Stimulated activated CD4-positive, alpha-beta T cell treated with anti-CD3 and anti-CD28 coated beads, Interleukin-2, amount 100 ng/mL, for 24 hours (primary cell): ENCODE measurements at regions not wholly inside any gene's neighbourhood (a gene's known extent, or its start where the extent isn't known, plus 50 kb on each side); places are given as distances from the start of the nearest gene placed in this dataset.

Experiments
- DNase-seq, 2 donors: peaks; one replicate each; pipeline ENCODE4 v3.0.0-alpha.2; 2020

DNA sequence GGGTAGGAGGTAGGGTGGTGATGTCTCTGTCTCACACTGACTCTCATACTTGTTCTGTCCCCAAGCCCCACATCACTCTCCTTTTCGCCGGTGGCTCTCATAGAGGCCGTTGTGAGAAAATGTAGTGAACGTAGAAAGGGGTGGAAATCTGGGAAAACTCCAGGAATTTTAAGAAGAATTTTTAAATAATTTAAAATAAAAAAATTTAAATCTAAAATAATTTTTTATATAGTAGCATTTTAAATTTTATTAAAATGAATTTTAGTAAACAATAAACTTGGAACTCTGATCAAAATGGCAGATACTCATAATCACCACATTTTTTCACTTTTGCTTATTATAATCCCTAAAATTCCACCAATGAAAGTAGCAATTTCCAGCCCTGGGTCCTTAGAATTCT lies 473.6 kb upstream of the ZFHX3 start:
- no peak for DNase-seq

GRCh38 chr16:73515616-73516015 lies 467.7 kb upstream of the ZFHX3 start:
- DNase-seq: no peak

DNA sequence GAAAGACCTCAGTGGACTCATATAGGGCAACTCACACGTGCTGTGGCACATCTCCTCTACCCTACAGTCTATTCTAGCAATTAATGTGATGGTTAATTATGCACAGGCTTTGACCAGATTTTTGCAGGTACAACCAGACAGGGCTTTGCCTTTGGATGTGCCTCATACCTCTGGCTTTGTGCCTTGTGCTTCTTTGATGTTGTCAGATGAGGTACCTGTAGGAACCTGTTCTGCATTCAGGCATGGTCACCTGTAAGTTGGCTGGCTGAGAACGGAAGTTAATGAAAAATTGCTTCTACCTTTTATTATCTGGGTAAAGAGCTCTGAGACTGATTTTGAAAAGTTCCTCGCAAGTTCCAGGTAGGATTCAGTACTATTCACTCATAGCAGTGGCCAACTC lies 462.9 kb upstream of the ZFHX3 start:
- DNase-seq: no peak

DNA sequence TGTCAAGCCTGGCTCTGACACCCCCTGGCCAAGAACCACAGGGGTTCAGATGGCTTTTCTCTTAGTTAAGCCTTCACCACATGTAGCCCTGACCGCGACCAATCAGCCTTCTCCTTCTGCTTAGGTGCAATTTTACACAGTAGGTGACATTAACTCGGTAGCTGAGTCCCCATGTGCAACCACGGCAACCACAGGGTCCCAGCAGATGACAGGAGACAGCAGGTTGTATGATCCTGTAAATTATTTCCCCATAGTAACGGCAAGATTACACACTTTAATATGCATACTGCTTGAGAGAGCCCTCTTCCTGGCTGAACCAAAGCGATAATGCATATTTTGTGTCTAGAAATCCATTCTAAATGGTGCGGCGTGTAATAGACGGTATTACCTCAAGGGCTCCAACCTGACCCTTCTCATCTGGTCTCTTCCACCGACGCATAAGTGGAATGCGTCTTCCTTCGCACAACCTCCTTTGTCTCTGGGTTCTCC lies 458.7 kb upstream of the ZFHX3 start:
- DNase-seq: no peak

DNA sequence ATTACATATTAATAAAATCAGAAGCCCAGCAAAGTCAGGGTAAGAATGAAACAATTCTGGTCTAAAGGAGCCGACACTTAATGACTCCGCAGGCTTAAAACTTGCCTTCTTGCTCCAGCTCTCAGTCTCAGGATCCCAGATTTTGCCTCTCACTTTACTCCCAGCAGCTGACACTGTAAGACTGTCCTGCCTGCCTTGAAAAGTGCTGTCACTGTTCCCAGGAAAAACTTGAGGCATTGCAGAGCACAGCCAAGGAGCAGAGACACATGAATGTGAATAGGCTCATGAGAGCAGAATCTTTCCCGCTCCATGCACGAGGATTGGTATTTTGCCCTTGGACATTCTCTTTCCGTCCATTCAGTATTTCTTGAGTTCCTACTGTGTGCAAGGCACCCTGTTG lies 457.6 kb upstream of the ZFHX3 start:
- DNase-seq: no peak

GRCh38 chr16:73504591-73505575 lies 457.0 kb upstream of the ZFHX3 start:
- DNase-seq: no peak

DNA sequence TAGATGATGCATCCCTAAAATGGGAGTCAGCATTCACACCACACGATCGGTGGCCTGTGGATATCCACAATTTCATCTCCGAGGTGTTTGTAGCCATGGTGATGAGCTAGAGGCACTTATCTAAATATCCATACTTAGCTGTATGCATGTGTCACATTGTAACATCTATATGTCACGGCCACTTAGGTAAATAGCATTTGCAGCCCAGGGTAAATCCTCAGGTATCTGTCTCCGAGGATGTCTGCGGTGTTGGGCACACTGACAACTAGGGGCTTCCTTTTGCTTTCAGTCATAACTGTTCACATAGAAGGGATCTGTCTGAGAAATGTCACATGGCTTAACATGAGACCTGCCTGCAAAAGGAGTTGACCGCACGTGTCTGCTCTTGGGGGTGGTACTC lies 455.2 kb upstream of the ZFHX3 start:
- no peak for DNase-seq

- DNase-seq: no peak
Measured at GRCh38 chr16:73499276-73499675, 451.3 kb upstream of the ZFHX3 start.

DNA sequence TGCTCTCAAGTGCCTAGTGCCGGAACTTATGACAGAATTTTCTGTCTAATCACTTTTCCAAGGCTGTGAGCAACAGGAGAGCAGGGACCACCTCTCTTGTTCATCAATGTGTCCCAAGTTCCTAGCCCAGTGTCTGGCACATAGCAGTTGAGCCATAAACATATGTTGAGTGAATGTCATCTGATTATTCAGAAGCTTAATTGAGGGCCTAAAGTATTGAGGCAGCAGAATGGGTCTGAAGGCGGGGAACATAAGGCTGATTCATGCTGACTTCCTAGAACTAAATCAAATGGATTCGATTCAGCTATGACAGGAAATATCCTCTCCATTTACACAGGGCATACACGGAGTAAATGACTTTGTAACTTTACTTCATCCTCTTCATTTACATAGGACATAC lies 438.0 kb upstream of the ZFHX3 start:
- no peak for DNase-seq

DNA sequence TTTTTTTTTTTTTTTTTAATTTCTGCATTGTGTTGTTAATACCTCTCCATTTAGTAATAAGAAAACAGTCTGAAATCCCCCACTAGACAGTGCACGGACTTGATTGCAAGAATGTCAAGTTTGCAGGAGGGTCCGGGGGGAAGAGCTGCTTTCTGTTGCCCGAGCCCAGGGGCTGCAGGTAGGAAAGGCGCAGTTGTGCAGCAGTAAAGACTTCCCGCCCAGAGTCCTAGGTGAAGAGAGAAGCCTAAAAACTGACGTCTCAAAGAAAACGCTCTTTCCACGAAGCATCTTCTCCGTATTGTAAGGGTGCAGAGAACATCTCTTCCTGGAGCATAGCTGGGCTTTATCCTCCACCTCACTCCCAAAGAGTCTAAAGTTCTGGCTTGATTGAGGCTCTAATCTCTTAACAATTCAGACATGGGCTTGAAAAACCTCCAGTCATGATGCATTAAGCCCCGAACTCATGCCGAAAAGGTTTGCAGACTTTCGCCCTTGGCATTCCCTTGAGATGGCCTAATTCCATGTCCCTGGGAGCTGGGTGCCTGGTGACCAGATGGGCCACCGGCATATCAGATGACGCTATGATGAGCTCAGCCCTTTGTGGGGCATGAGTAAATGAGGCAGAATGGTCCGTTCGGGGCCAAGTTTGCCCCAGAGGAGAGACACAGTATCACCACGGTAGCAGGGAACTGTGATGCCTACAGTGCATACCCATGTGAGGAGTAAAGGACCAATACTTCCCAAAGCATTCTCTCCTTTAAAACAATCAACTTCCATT lies 436.2 kb upstream of the ZFHX3 start:
- no peak for DNase-seq

GRCh38 chr16:73483076-73483791 lies 435.3 kb upstream of the ZFHX3 start:
- no peak for DNase-seq

- DNase-seq: no peak
Measured at GRCh38 chr16:73482310-73482709, 434.4 kb upstream of the ZFHX3 start.

DNA sequence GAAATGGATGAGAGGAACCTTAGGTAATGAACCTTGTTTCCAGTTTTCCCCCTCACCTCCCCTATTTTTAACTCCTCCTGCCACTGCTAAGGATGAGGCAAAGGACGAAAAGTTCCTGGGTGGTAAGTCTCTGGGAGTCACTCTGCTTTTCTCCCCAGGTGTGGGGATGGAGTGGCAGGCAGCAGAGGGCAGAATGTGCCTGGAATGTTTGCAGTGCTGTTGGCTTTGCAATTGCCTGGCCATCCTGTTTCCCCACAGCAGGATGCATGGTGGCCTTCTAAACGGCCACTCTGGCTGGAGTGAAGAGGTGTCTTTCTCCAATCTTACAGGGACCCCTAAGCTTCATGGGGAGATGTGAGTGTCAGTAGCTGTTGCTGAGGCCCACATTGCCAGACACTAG lies 432.5 kb upstream of the ZFHX3 start:
- DNase-seq: no peak

DNA sequence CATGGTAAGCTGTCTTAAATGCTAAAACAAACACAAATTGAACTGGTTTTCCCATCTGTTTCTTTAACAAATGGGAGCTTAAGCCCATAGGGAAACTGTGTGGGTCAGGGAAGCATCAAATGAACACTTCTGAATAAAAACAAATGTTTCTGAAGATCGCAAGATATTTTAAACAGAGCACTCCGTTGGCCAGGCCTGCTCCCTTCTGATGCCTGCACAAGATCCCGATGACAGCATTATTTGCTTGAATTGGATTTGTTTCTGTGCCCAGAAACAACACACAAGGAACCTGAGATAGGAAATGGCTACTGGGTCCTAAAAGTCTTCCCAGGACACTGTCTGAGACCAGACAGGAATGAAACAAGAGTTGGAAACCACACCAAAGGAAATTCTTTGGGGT lies 425.8 kb upstream of the ZFHX3 start:
- no peak for DNase-seq

GRCh38 chr16:73464834-73465233 lies 416.9 kb upstream of the ZFHX3 start:
- no peak for DNase-seq

DNA sequence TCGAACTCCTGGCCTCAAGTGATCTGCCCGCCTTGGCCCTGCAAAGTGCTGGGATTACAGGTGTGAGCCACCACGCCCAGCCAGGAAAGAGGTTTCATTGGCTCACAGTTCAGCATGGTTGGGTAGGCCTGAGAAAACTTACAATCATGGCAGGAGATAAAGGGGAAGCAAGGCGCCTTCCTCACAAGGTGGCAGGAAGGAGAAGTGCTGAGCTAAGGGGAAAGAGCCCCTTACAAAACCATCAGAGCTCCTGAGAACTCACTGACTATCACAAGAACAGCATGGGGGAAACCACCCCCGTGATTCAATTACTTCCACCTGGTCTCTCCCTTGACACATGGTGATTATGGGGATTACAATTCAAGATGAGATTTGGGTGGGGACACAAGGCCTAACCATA lies 411.7 kb upstream of the ZFHX3 start:
- DNase-seq: no peak

DNA sequence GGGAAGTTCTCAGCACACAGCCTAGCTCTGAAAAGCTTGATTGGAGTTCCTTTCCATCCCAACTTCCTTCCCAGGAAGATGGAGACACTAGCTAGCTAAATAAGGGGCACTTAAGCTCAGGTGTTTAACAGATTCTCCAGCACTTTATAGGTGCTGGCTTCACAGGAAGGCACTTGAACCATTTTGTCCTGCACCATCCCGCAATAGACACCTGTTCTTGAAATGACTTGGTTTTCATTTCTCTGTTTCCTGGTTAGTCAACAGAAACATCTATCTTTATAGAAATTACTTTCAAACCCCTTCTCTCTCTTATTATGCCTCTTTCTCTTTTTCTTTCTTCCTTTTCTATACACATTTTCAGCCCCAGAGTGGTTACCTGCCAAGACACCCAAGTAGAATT lies 409.9 kb upstream of the ZFHX3 start:
- no peak for DNase-seq

GRCh38 chr16:73448970-73449369 lies 401.0 kb upstream of the ZFHX3 start:
- no peak for DNase-seq

- DNase-seq: no peak
Measured at GRCh38 chr16:73447846-73448245, 399.9 kb upstream of the ZFHX3 start.

GRCh38 chr16:73434621-73435020 lies 386.7 kb upstream of the ZFHX3 start:
- DNase-seq: no peak

DNA sequence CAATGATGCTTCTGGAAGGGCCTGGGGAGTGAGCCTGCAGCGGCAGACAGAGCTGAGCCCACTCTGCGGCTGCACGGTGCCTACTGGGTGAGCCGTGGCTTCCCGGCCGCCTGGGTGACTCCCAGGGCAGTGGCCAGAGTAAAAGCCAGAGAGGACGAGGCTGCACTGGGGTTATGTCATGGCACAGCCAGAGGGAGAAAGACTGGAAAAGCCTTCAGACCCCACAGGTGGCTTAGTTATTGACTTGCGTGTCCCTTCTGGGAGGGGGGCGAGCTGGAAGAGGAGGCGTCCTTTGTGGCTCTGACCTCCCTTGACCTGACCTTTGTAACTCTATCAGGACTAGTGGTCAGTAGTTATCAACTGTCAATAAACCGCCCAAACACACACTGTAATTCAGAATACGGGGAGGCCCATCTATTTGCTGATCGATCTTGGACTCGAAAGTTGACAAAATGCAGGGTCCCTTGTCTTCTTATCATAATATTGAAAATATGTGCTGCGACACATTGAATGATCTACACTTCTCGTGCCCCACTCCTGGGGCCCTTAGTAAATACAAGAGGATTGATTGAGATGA lies 385.9 kb upstream of the ZFHX3 start:
- DNase-seq: no peak

GRCh38 chr16:73432850-73433730 lies 385.2 kb upstream of the ZFHX3 start:
- DNase-seq: no peak
